Natural killer cell treated with Interleukin-12 subunit alpha and Interleukin-12 subunit beta and Interleukin-15 and Interleukin-18, amount 100 ng/mL, for 72 hours (primary cell): ENCODE measurements at regions not wholly inside any gene's neighbourhood (a gene's known extent, or its start where the extent isn't known, plus 50 kb on each side); places are given as distances from the start of the nearest gene placed in this dataset.
A peak's percentile ranks its signal among the peaks of the same experiment; 100 is the strongest.

Experiments
- ATAC-seq, 2 donors: fragments of 150-1000 bp; cut with Tn5 transposase in 1 of 2; sonication (Bioruptor Pico), chemical (Tn5 transposase) in 1 of 2; 2 replicates each; pipeline ENCODE4 v1.10.0; 2021
- DNase-seq: peaks from one replicate; pipeline ENCODE4 v3.0.0; 2022; ENCODE audit warnings: low spot score
- H3K27ac Mint-ChIP-seq, 2 donors: 1 replicate in 1 of 2; 2 replicates in 1 of 2; pipeline ENCODE4 v1.8.0; 2022; ENCODE audit warnings: mixed read lengths in 2 of 2, mild to moderate bottlenecking in 1 of 2, moderate library complexity in 1 of 2
- H3K27me3 Mint-ChIP-seq, 2 donors: 1 replicate in 1 of 2; 2 replicates in 1 of 2; pipeline ENCODE4 v1.8.0; 2022; ENCODE audit warnings: mixed read lengths in 2 of 2
- H3K36me3 Mint-ChIP-seq: one replicate; pipeline ENCODE4 v1.8.0; 2022; ENCODE audit warnings: mixed read lengths
- H3K4me1 Mint-ChIP-seq, 2 donors: 1 replicate in 1 of 2; 2 replicates in 1 of 2; pipeline ENCODE4 v1.8.0; 2022; ENCODE audit warnings: low read depth in 2 of 2, mixed read lengths in 2 of 2, mild to moderate bottlenecking in 1 of 2
- H3K4me3 Mint-ChIP-seq: one replicate; pipeline ENCODE4 v1.8.0; 2022; ENCODE audit warnings: mixed read lengths
- H3K9me3 Mint-ChIP-seq: 2 replicates; pipeline ENCODE4 v1.8.0; 2022; ENCODE audit warnings: mixed read lengths

DNA sequence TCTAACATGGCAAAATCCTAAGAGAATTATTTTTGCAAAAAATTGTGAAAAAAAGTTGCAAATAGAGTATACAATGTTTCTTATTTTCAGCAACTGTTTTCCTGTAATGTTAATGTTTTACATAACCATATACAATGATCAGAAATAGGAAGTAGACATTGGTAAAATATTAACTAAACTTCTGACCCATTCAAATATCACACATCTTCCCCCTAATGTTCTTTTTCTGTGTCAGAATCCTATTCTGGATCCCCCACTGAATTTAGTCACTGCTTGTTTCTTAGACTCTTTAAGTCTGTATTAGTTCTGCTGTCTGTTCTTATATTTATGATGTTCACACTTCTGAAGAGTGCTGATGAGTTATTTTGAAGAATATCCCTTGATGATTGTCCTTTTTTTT lies 62.0 kb downstream of the HFE start:
- no peak overlapping the region for H3K4me3 Mint-ChIP-seq
- H3K27ac Mint-ChIP-seq = no peak overlapping the region
- ATAC-seq (no peak), DNase-seq (no peak)
- peaks cover 0 to 3% of the 10 kb centered on the region in 2 donors for H3K4me1 Mint-ChIP-seq
- H3K9me3 Mint-ChIP-seq = no peaks in the 10 kb centered on the region
- H3K27me3 Mint-ChIP-seq = no peaks in the 10 kb centered on the region
- no peaks in the 10 kb centered on the region for H3K36me3 Mint-ChIP-seq

DNA sequence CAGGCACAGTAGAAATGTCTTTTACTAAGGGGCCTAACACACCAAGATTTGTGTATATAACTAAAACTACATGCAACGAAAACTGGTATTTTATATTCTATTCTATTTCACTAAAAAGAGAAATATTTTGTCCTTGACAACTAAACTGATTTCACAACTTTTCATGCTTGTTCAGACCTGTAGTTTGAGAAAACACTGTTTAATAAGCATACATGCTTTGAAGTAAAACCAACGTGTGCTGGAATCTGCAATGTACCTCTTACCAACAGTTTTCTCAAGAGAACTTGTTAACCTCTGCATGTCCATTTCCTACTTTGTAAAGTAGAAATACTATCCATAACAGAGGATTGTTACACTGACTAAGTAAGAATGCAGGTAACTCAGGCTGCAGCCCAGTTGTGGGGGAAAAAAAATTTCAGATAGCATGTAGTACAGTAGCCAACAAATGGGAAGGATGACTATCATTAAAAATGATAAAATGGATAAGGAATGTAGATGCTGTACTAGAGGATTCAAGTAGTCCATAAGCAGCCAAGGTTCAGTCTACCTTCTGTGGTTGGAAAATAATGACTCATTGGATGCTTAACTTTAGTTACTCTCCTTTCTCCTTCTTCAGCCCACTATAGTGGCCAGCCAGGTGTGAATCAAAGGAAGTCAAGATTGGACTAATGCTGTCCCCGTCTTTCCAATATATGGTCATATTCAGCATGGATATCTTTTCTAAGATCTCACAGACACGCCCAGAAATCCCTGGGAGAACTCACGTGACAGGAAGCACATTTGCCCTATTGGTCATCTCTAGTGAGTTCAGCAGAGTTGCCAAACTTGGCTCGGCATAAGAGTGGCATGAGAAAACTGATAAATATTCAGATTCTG lies 65.2 kb downstream of the HFE start:
- Mint-ChIP-seq H3K9me3 (no peaks in the 10 kb centered on the region), H3K4me3 (no peak overlapping the region)

DNA sequence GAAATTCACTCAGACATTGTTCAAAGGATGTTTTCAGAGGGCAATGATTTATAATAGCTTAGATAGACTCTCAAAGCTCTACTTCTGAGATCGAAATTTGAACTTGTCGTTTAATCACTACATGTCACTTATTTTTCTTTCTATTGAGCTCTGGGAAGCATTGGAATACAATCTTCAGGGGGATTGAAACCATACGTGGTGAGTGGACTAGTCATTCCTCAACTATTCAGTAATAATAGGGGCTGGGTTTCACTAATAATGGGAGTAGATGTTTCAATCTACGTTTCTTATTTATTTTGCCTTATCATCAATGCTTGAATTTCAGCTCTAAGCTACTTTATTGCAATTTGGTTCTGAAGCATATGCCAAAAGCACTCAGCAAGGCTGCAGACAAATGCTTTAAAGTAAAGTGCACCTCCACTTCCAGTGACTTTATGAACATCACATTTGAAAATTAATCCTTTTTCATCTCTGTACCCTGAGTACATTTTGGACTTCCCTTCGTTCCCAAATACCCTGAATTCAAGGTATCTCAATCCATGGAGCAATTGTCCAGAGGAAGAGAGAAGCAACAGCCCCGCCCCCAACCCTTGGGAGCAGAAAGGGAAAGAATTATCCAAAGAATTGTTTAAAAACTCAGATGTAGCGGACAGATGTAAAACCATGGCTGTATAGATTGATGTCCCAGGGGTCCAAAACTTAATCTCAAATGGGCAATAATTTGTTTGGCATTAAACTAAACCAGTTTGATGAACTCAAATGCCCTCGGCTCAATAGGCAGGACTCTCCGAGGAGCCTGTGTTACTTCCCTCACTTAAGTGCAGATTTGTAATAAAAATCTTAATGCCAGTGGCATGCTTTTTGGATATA lies 68.1 kb downstream of the HFE start:
- Mint-ChIP-seq H3K27me3 (no peaks in the 10 kb centered on the region), H3K9me3 (no peaks in the 10 kb centered on the region), H3K27ac (peak overlapping the region; percentile 91 to 96), H3K36me3 (no peaks in the 10 kb centered on the region), H3K4me1 (peaks cover 38 to 50% of the 10 kb centered on the region in 2 donors), H3K4me3 (peak overlapping the region; percentile 99)
- DNase-seq = no peak
- no peak for ATAC-seq

More for the DNA sequence above, 65.2 kb downstream of the HFE start:
- ATAC-seq (no peak), DNase-seq (no peak)
- Mint-ChIP-seq H3K4me1 (peaks cover 22 to 24% of the 10 kb centered on the region in 2 donors), H3K27me3 (no peaks in the 10 kb centered on the region), H3K36me3 (no peaks in the 10 kb centered on the region), H3K27ac (no peak overlapping the region)

DNA sequence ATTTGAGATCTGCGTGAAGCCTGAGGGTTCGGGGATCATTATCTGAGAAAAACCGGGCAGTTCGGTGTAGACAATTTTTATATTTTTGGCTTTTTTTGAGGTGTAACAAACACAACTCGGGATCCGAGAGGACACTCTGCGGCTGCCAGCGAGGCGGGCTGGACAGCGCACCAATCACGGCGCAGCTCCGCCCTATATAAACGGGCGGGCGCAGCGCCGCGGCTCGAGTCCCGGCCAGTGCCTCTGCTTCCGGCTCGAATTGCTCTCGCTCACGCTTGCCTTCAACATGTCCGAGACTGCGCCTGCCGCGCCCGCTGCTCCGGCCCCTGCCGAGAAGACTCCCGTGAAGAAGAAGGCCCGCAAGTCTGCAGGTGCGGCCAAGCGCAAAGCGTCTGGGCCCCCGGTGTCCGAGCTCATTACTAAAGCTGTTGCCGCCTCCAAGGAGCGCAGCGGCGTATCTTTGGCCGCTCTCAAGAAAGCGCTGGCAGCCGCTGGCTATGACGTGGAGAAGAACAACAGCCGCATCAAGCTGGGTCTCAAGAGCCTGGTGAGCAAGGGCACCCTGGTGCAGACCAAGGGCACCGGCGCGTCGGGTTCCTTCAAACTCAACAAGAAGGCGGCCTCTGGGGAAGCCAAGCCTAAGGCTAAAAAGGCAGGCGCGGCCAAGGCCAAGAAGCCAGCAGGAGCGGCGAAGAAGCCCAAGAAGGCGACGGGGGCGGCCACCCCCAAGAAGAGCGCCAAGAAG lies 69.0 kb downstream of the HFE start:
- Mint-ChIP-seq H3K4me3 (peak overlapping the region; percentile 99), H3K27me3 (no peaks in the 10 kb centered on the region)
- ATAC-seq = peak; percentile 73 to 84

DNA sequence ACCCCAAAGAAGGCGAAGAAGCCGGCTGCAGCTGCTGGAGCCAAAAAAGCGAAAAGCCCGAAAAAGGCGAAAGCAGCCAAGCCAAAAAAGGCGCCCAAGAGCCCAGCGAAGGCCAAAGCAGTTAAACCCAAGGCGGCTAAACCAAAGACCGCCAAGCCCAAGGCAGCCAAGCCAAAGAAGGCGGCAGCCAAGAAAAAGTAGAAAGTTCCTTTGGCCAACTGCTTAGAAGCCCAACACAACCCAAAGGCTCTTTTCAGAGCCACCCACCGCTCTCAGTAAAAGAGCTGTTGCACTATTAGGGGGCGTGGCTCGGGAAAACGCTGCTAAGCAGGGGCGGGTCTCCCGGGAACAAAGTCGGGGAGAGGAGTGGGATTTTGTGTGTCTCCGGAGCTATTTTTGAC lies 69.6 kb downstream of the HFE start:
- no peaks in the 10 kb centered on the region for H3K9me3 Mint-ChIP-seq

More for the DNA sequence above, 69.0 kb downstream of the HFE start:
- Mint-ChIP-seq H3K9me3 (no peaks in the 10 kb centered on the region), H3K27ac (peak overlapping the region; percentile 91 to 96), H3K4me1 (peaks cover 41 to 52% of the 10 kb centered on the region in 2 donors), H3K36me3 (no peaks in the 10 kb centered on the region)
- DNase-seq = peak; percentile 94

DNA sequence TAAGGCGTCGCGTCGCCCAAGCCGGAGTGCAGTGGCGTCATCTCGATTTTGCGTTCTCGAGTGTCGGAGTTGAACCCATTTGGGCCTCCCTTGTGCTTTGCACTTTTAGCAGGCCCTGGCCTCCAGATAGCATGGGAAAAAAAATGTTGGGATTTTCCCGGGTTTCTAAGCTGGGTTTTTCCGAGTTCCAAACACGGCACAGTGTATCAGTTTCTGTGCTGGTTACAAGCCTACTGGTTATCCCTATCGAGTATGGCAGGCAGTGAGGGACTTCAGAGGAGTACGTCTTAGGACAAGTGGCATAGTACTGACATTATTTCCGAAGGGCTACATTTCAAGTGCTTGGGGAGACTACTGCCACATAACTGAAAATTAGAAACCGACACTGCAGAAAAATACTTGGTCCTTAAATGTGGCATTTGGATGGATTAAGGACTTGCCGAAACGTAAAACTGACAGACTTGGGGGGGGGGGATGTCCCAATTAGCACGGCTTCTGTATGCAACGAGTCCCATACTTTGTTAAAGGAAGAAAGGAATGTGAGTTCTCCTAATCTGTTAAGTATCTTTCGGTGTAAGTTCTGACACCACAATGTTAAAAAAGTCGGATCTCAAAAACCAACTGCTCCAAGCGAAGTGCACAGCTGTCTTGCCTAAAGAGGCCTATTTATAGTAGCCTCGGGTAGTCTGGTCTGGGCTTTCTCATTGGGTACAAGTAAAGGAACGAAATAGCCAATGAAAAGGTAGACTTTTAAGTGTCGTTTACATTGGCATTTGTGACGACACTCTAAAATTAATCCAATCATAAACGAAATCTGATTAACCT lies 70.2 kb downstream of the HFE start:
- DNase-seq (no peak), ATAC-seq (peak; percentile 79 to 85)
- Mint-ChIP-seq H3K36me3 (no peaks in the 10 kb centered on the region), H3K4me1 (peaks cover 41 to 52% of the 10 kb centered on the region in 2 donors), H3K4me3 (peak overlapping the region; percentile 99), H3K27me3 (no peaks in the 10 kb centered on the region), H3K9me3 (no peaks in the 10 kb centered on the region), H3K27ac (peak overlapping the region; percentile 91 to 96)

More for the DNA sequence above, 69.6 kb downstream of the HFE start:
- ATAC-seq = peak; percentile 1 to 10
- Mint-ChIP-seq H3K4me1 (peaks cover 41 to 52% of the 10 kb centered on the region in 2 donors), H3K27me3 (no peaks in the 10 kb centered on the region), H3K36me3 (no peaks in the 10 kb centered on the region), H3K4me3 (peak overlapping the region; percentile 99), H3K27ac (peak overlapping the region; percentile 91 to 96)
- DNase-seq = peak; percentile 76

DNA sequence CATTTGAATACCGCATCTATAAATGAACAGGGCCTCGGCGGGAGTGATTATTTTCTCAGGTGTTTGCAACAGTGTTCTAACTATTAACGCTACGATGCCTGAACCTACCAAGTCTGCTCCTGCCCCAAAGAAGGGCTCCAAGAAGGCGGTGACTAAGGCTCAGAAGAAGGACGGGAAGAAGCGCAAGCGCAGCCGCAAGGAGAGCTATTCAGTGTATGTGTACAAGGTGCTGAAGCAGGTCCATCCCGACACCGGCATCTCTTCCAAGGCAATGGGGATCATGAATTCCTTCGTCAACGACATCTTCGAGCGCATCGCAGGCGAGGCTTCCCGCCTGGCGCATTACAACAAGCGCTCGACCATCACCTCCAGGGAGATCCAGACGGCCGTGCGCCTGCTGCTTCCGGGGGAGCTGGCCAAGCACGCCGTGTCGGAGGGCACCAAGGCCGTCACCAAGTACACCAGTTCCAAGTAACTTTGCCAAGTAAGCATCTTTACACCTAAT lies 70.9 kb downstream of the HFE start:
- peak; percentile 68 to 77 for ATAC-seq
- Mint-ChIP-seq H3K4me1 (peaks cover 41 to 52% of the 10 kb centered on the region in 2 donors), H3K36me3 (no peaks in the 10 kb centered on the region), H3K27me3 (no peaks in the 10 kb centered on the region), H3K27ac (peak overlapping the region; percentile 91 to 96), H3K4me3 (peak overlapping the region; percentile 99), H3K9me3 (no peaks in the 10 kb centered on the region)
- peak; percentile 87 for DNase-seq

DNA sequence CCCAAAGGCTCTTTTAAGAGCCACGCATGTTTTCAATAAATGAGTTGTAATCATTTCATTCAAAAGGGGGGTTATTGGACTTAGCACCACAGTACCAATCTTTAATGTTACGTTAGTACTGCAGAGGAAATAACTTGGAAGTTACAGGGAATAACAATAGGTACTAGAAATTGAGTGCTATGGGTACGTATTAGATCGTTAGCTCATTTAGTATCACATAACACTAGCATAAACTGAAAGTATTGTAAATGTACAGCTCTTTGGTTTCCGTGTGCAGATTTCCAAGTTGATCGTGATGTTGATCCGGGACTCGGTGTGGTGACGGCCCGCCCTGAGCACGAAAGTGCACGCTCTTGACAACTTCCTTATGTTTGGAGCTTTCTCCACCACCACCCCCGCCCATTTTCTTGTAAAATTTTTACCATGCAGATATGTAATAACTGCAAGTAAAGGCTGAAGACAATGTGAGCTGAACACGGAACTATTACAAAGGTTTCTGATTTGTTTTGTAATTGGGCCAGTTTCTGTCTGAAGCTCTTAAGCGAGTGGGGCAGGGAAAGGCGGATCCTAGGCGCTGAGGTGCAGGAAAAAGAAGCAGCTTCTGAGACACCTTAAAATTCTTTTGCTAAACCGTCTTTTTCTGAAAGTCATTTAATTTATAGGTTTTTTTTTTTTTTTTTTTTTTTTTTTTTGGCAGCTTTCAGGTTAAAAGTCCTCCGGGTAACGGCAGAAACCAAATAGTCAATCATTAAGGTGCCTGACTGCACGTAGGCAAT lies 71.5 kb downstream of the HFE start:
- Mint-ChIP-seq H3K4me3 (peak overlapping the region; percentile 99), H3K27ac (peak overlapping the region; percentile 91 to 96), H3K27me3 (no peaks in the 10 kb centered on the region), H3K4me1 (peaks cover 41 to 52% of the 10 kb centered on the region in 2 donors), H3K36me3 (no peaks in the 10 kb centered on the region), H3K9me3 (no peaks in the 10 kb centered on the region)
- peak; percentile 2 to 34 for ATAC-seq
- DNase-seq = peak; percentile 73

DNA sequence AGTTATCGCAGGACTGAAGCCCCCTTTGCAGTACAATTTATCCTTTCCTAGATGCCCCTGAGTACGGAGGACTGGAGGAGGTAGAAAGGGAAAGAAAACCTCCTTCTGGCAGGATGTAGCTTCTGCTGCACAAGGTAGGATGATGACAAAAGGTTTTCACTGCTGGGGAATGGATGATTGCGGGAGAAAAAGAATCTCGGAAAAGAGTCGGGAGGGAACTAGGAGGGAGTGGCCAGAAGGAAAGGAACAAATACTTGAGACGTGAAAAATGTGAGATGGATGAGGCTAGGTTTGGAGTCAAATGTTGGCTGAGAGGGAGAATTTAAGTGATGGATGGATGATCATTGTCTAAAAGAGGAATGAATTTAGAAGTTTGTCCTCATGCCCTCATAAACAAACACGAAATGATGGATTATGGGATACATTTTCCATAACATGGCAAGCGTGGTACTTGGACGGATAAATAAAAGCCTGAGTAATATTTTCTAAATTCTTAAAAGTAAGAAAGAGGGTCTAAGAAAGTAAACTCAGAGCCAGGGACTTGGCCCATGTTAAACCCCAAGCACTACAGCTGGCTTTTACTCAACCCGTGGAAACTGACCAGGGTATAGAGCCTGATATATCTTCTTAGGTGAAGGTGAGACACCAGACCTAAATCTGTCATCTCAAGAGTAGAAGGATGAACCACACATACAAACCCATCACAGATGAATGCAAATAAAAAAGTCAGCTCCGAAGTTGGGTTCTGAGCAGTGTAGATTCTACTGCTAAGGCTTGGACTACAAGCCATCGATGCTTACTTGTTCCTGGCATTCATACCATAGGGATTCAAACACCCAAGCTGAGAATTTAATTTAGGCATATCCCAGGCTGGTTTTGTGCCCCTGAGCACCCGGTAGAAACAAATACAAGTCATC lies 72.4 kb downstream of the HFE start:
- Mint-ChIP-seq H3K36me3 (no peaks in the 10 kb centered on the region), H3K4me3 (peak overlapping the region; percentile 99), H3K9me3 (no peaks in the 10 kb centered on the region), H3K27ac (peak overlapping the region; percentile 91 to 96), H3K4me1 (peaks cover 41 to 52% of the 10 kb centered on the region in 2 donors), H3K27me3 (no peaks in the 10 kb centered on the region)
- DNase-seq (no peak), ATAC-seq (no peak)

DNA sequence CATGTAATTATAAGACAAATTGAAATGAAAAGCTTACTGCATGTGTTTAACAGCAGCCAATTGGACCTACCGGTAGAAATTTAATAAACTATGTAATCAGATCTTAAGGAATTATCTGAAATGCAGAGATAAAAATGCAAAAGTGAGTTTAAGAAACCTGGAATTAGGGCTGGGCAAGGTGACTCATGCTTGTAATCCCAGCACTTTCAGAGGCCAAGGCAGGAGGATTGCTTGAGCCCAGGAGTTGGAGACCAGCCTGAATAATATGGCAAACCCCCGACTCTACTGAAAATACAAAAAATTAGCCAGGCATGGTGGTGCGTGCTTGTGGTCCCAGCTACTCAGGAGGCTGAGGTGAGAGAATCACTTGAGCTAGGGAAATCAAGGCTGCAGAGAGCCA lies 74.1 kb downstream of the HFE start:
- H3K27ac Mint-ChIP-seq = peak overlapping the region; percentile 91 to 96
- no peak overlapping the region for H3K4me3 Mint-ChIP-seq
- H3K4me1 Mint-ChIP-seq = peaks cover 33 to 42% of the 10 kb centered on the region in 2 donors
- DNase-seq (no peak), ATAC-seq (no peak)
- no peaks in the 10 kb centered on the region for H3K9me3 Mint-ChIP-seq
- H3K27me3 Mint-ChIP-seq = no peaks in the 10 kb centered on the region
- H3K36me3 Mint-ChIP-seq = no peaks in the 10 kb centered on the region

DNA sequence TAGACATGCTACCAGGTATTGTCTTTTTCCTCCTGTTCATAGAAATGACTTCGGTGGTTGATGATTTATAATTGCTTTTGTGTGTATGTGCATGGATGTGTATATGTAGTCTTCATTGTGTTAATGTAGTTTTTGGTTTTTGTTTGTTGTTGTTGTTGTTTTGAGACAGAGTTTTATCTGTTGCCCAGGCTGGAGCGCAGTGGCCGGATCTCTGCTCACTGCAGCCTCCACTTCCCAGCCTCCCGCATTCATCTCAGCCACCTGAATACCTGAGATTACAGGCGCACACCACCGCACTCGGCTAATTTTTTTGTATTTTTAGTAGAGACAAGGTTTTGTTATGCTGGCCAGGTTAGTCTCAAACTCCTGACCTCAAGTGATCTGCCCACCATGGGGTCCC lies 75.2 kb downstream of the HFE start:
- Mint-ChIP-seq H3K27ac (no peak overlapping the region), H3K27me3 (no peaks in the 10 kb centered on the region), H3K36me3 (no peaks in the 10 kb centered on the region), H3K4me3 (no peak overlapping the region), H3K9me3 (no peaks in the 10 kb centered on the region), H3K4me1 (peaks cover 28 to 37% of the 10 kb centered on the region in 2 donors)
- ATAC-seq (no peak), DNase-seq (no peak)
